Fibroblast of the aortic adventitia (primary cell): ENCODE measurements at regions not wholly inside any gene's neighbourhood (a gene's known extent, or its start where the extent isn't known, plus 50 kb on each side); places are given as distances from the start of the nearest gene placed in this dataset.
"Not testable (repeated sequence)": the region's sequence is repeated elsewhere in the genome, so short reads cannot be mapped to it uniquely, and the experiment has no call there.

ENCODE experiments used
- DNase-seq: peaks from one replicate; pipeline ENCODE4 v3.0.0-alpha.2; 2010; ENCODE audit warnings: low read depth
- H3K4me3 ChIP-seq: 2 replicates; pipeline ENCODE4 v1.5.1; 2011; ENCODE audit warnings: low read depth, mild to moderate bottlenecking, control low read depth, low read length, moderate library complexity
- CTCF ChIP-seq: IDR thresholded peaks from 2 replicates; pipeline ENCODE4 v1.5.1; 2011; ENCODE audit warnings: mild to moderate bottlenecking, low read length, control low read depth, inconsistent platforms; ENCODE audit not compliant: insufficient read depth

- DNase-seq = no peak
- no peak for TF ChIP-seq CTCF
- no peak overlapping the region for H3K4me3 ChIP-seq
Observed at GRCh38 chrX:8003147-8003883, 76.1 kb upstream of the PNPLA4 start.

- H3K4me3 ChIP-seq = no peak overlapping the region
- no peak for DNase-seq
- no peak for TF ChIP-seq CTCF
Observed at GRCh38 chrX:7996851-7997250, 69.6 kb upstream of the PNPLA4 start.

GRCh38 chrX:7996414-7996813 lies 69.2 kb upstream of the PNPLA4 start:
- DNase-seq = peak; percentile 21
- TF ChIP-seq CTCF = no peak
- H3K4me3 ChIP-seq = no peak overlapping the region

- no peak for TF ChIP-seq CTCF
- H3K4me3 ChIP-seq = no peak overlapping the region
- DNase-seq = no peak
Observed at GRCh38 chrX:7993873-7994272, 66.7 kb upstream of the PNPLA4 start.

GRCh38 chrX:7988013-7988759 lies 61.0 kb upstream of the PNPLA4 start:
- not testable (repeated sequence) for H3K4me3 ChIP-seq

GRCh38 chrX:7987160-7988012 lies 60.2 kb upstream of the PNPLA4 start:
- TF ChIP-seq CTCF = no peak
- no peak overlapping the region for H3K4me3 ChIP-seq
- no peak for DNase-seq

More at GRCh38 chrX:7988013-7988759, 61.0 kb upstream of the PNPLA4 start:
- DNase-seq = not testable (repeated sequence)

- not testable (repeated sequence) for DNase-seq, H3K4me3 ChIP-seq
Observed at GRCh38 chrX:7986738-7987137, 59.5 kb upstream of the PNPLA4 start.
